Rectal smooth muscle tissue (tissue), 1 donor: ENCODE measurements at regions not wholly inside any gene's neighbourhood (a gene's known extent, or its start where the extent isn't known, plus 50 kb on each side); places are given as distances from the start of the nearest gene placed in this dataset.

Experiments used
- H3K27ac ChIP-seq: one replicate; pipeline ENCODE4 v1.7.0; 2013; ENCODE audit warnings: low read depth, low read length, inconsistent platforms
- H3K27me3 ChIP-seq: one replicate; pipeline ENCODE4 v1.7.0; 2013; ENCODE audit warnings: low read length; ENCODE audit not compliant: control insufficient read depth, insufficient read depth
- H3K36me3 ChIP-seq: one replicate; pipeline ENCODE4 v1.7.0; 2013; ENCODE audit warnings: low read length; ENCODE audit not compliant: control insufficient read depth, insufficient read depth
- H3K4me1 ChIP-seq: one replicate; pipeline ENCODE4 v1.7.0; 2013; ENCODE audit warnings: low read length; ENCODE audit not compliant: control insufficient read depth, insufficient read depth
- H3K4me3 ChIP-seq: one replicate; pipeline ENCODE4 v1.7.0; 2013; ENCODE audit warnings: low read length
- H3K9ac ChIP-seq: one replicate; pipeline ENCODE4 v1.7.0; 2013; ENCODE audit warnings: low read length

DNA sequence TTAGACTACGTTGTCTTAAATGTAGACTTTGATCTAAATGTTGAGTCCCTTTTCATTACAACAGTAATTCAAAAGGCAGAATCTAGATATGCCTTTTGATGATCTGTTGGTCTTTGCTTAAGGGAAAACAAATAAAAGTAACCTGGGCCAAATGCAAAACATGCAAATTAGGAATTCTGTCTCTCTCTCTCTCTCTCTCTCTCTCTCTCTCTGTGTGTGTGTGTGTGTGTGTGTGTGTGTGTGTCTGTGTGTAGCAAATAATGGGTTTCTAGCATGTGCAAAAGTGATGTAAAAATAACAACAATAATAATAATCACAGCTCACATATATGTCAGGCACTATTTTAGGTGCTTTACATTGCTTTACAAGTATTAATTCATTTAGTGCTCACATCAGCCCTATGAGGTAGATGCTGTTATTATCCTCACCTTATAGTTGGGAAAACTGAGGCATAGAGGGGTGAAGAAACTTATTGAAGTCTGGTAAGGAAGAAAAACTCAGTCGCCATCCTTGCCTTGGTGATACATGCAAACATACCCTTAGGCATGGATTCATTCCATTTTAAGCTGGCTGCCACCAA lies 160.3 kb upstream of the ZNF217 start:
- Histone ChIP-seq H3K9ac (no peak overlapping the region), H3K27me3 (no peaks in the 10 kb centered on the region), H3K36me3 (no peaks in the 10 kb centered on the region), H3K4me3 (no peak overlapping the region), H3K4me1 (peaks cover 6% of the 10 kb centered on the region), H3K27ac (no peak overlapping the region)

GRCh38 chr20:53752971-53753879 lies 159.6 kb upstream of the ZNF217 start:
- Histone ChIP-seq H3K36me3 (no peaks in the 10 kb centered on the region), H3K4me3 (peak overlapping the region; percentile 16), H3K27me3 (no peaks in the 10 kb centered on the region), H3K27ac (no peak overlapping the region), H3K9ac (no peak overlapping the region), H3K4me1 (peaks cover 6% of the 10 kb centered on the region)

DNA sequence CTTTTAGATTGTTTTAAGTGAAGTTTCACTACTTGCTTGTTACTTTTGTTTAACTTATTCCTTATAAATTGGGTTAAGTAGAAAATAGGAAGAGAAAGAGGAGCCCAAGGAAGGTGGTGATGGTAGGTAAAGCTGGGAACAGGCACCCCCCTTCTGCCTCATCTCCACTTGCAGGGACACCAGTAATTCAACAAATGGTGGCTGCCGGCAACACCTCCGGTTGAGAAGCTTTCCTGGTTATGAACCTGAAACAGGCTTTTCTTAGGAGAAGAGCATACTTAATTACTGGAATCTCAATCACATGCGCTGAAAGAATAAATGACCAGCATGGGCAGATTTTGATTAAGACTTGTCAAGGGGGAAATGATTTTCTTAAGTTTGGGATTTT lies 158.9 kb upstream of the ZNF217 start:
- no peak overlapping the region for H3K27ac ChIP-seq
- H3K9ac ChIP-seq = no peak overlapping the region
- H3K4me1 ChIP-seq = peaks cover 6% of the 10 kb centered on the region
- H3K36me3 ChIP-seq = no peaks in the 10 kb centered on the region
- no peaks in the 10 kb centered on the region for H3K27me3 ChIP-seq
- H3K4me3 ChIP-seq = no peak overlapping the region

GRCh38 chr20:53751620-53752318 lies 158.1 kb upstream of the ZNF217 start:
- Histone ChIP-seq H3K4me1 (peaks cover 6% of the 10 kb centered on the region), H3K36me3 (no peaks in the 10 kb centered on the region), H3K27me3 (no peaks in the 10 kb centered on the region), H3K27ac (peak overlapping the region; percentile 47), H3K4me3 (no peak overlapping the region), H3K9ac (no peak overlapping the region)

- peak overlapping the region; percentile 47 for H3K27ac ChIP-seq
- H3K4me3 ChIP-seq = no peak overlapping the region
- no peaks in the 10 kb centered on the region for H3K36me3 ChIP-seq
- H3K9ac ChIP-seq = no peak overlapping the region
- H3K27me3 ChIP-seq = no peaks in the 10 kb centered on the region
- H3K4me1 ChIP-seq = peaks cover 6% of the 10 kb centered on the region
Measured at GRCh38 chr20:53750827-53751619, 157.4 kb upstream of the ZNF217 start.

DNA sequence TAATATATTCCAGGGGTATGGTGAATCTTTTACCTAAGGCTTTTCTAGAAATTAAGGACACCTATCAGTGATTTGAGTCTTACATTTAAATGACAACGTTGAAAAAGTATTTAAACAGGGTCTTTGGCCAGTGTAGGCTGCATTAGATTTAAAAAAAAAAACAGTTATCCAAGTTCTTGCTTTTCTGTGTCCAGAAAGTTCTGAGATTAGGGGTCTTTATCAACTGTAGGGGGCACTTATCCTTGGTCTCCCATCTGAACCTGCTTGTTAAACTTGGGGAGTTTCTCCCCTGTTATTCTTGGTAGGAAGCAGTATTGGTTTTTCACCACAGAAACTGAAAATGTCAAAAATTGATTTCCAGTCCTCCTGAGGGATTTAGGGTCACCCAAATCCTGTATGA lies 155.9 kb upstream of the ZNF217 start:
- peaks cover 6% of the 10 kb centered on the region for H3K4me1 ChIP-seq
- no peaks in the 10 kb centered on the region for H3K27me3 ChIP-seq
- H3K27ac ChIP-seq = no peak overlapping the region
- no peaks in the 10 kb centered on the region for H3K36me3 ChIP-seq
- no peak overlapping the region for H3K4me3 ChIP-seq
- H3K9ac ChIP-seq = no peak overlapping the region

- no peak overlapping the region for H3K27ac ChIP-seq
- no peak overlapping the region for H3K4me3 ChIP-seq
- H3K9ac ChIP-seq = no peak overlapping the region
- peaks cover 6% of the 10 kb centered on the region for H3K4me1 ChIP-seq
- H3K27me3 ChIP-seq = no peaks in the 10 kb centered on the region
- no peaks in the 10 kb centered on the region for H3K36me3 ChIP-seq
Measured at GRCh38 chr20:53748821-53749421, 155.3 kb upstream of the ZNF217 start.

DNA sequence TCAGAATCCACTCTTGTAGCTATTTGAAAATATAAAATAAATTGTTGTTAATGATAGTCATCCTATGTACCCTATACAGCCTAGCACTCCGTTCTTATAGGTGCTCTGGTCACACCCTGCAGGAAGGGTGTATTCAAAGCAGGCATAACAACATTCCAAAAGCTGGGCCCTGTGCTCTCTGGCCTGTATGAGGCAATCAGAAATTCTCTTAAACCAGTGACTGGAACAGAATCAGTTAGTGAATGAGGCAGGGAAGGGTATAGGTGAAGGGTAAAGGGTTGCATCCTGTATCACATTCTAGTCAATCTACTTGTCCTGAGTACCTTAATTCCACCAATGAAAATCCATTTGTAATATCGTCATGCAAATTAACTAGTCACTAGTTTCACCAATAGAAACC lies 154.5 kb upstream of the ZNF217 start:
- no peak overlapping the region for H3K4me3 ChIP-seq
- no peak overlapping the region for H3K27ac ChIP-seq

DNA sequence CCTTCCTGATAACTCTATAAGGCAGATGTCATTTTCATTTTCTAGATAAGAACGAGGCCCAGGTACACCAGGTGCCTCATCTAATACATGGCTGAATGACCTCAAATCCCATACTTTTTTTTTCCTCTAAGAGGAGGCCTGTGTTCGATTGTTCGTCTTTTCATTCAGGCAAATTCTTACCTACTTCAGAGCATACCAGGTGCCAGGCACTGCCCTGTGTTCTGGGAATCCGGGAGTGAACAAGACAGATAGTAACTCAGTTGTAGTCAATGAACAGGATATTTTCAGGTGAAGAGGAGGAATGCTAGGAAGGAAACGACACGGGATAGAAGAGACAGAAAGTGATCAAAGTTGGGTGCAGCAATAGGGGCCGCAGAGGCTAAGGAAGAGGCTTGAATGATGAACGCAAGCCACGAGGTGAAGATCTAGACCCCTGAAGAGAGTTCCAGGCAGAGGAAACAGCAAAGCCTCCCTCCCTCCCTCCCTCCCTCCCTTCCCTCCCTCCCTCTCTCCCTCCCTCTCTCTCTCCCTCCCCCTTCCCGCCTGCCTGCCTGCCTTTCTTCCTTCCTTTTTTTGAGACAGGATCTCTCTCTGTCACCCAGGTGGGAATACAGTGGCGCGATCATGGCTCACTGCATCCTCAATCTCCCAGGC lies 150.1 kb upstream of the ZNF217 start:
- no peaks in the 10 kb centered on the region for H3K27me3 ChIP-seq
- no peak overlapping the region for H3K27ac ChIP-seq
- H3K4me3 ChIP-seq = no peak overlapping the region
- H3K4me1 ChIP-seq = no peaks in the 10 kb centered on the region
- H3K9ac ChIP-seq = no peak overlapping the region
- no peaks in the 10 kb centered on the region for H3K36me3 ChIP-seq

More for the DNA sequence above, 154.5 kb upstream of the ZNF217 start:
- Histone ChIP-seq H3K4me1 (peaks cover 6% of the 10 kb centered on the region), H3K36me3 (no peaks in the 10 kb centered on the region), H3K9ac (no peak overlapping the region), H3K27me3 (no peaks in the 10 kb centered on the region)

DNA sequence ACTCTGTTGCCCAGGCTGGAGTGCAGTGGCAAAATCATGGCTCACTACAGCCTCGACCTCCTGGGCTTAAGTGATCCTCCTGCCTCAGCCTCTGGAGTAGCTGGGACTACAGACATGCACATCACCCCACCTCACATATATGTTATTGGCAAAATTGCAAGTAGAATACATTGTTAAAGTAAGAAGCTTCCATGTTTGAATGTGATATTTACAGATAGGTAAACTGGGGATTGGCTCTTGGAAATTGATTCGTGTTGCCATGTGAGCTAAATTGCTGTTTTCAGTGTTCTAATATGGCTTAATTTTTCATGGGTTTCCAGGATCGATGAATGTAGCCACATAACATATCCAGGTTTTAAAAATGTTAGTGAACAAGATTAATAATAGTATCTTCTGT lies 149.0 kb upstream of the ZNF217 start:
- H3K36me3 ChIP-seq = no peaks in the 10 kb centered on the region
- no peak overlapping the region for H3K9ac ChIP-seq
- no peak overlapping the region for H3K27ac ChIP-seq
- H3K4me3 ChIP-seq = no peak overlapping the region
- no peaks in the 10 kb centered on the region for H3K4me1 ChIP-seq
- H3K27me3 ChIP-seq = no peaks in the 10 kb centered on the region

GRCh38 chr20:53741726-53742028 lies 148.0 kb upstream of the ZNF217 start:
- Histone ChIP-seq H3K36me3 (no peaks in the 10 kb centered on the region), H3K4me3 (no peak overlapping the region), H3K4me1 (no peaks in the 10 kb centered on the region), H3K9ac (no peak overlapping the region), H3K27me3 (no peaks in the 10 kb centered on the region), H3K27ac (no peak overlapping the region)
